SK-N-SH (cell line): ENCODE measurements at regions not wholly inside any gene's neighbourhood (a gene's known extent, or its start where the extent isn't known, plus 50 kb on each side); places are given as distances from the start of the nearest gene placed in this dataset.

ENCODE experiments used
- CTCF ChIA-PET: fragments of 300-600, 350-600 bp; formaldehyde crosslinking; extraction: SDS; loops from one replicate; lab custom pipeline; 2021; lab: Yijun Ruan, JAX
- POLR2A ChIA-PET: fragments of 350-600 bp; sonication (Branson Sonifier 250); formaldehyde crosslinking; extraction: SDS; loops from one replicate; lab custom pipeline; 2020; ENCODE audit warnings: antibody characterized with exemption, inconsistent platforms; lab: Yijun Ruan, JAX
- DNase-seq: peaks from one replicate; pipeline ENCODE4 v3.0.0; 2012
- H2AFZ ChIP-seq: fragments of 200-600 bp; sonication (generic); 2 replicates; pipeline ENCODE4 v1.8.1; 2016; ENCODE audit warnings: antibody characterized with exemption, mild to moderate bottlenecking, low read depth
- H3F3A ChIP-seq: fragments of 200-600 bp; sonication (generic); replicated peaks from 2 replicates; pipeline ENCODE3; 2016; ENCODE audit warnings: antibody characterized with exemption, mild to moderate bottlenecking; ENCODE audit not compliant: insufficient read depth
- H3K27ac ChIP-seq, 2 experiments: fragments of 200-500 bp in 1 of 2; fragments of 200-600 bp in 1 of 2; sonication (Bioruptor generic) in 1 of 2; sonication (generic), shearing (Covaris generic) in 1 of 2; 2 replicates each; pipeline versions ENCODE4 v1.5.1 to v1.6.1; 2014 to 2016; ENCODE audit warnings: low read depth in 2 of 2, inconsistent platforms in 1 of 2, low read length in 1 of 2, mild to moderate bottlenecking in 1 of 2, mixed read lengths in 1 of 2
- H3K27me3 ChIP-seq: fragments of 200-600 bp; sonication (generic), shearing (Covaris generic); 2 replicates; pipeline ENCODE4 v1.6.1; 2016; ENCODE audit warnings: mixed run types; ENCODE audit not compliant: insufficient read depth
- H3K36me3 ChIP-seq, 2 experiments: fragments of 200-500 bp in 1 of 2; fragments of 200-600 bp in 1 of 2; sonication (Bioruptor generic) in 1 of 2; sonication (generic) in 1 of 2; replicated peaks in 1 of 2; 2 replicates each; pipeline versions ENCODE3 to v1.5.1; 2014 to 2016; ENCODE audit warnings: low read length in 1 of 2, mild to moderate bottlenecking in 1 of 2; ENCODE audit not compliant: insufficient read depth in 2 of 2, control insufficient read depth in 1 of 2
- H3K4me1 ChIP-seq, 2 experiments: fragments of 200-500 bp in 1 of 2; fragments of 200-600 bp in 1 of 2; sonication (Bioruptor generic) in 1 of 2; sonication (generic), shearing (Covaris generic) in 1 of 2; 2 replicates each; pipeline versions ENCODE4 v1.5.1 to v1.6.1; 2014 to 2016; ENCODE audit warnings: low read depth in 1 of 2, low read length in 1 of 2, mixed run types in 1 of 2; ENCODE audit not compliant: insufficient read depth in 2 of 2, control insufficient read depth in 1 of 2
- H3K4me2 ChIP-seq: fragments of 200-600 bp; sonication (generic), shearing (Covaris generic); 2 replicates; pipeline ENCODE4 v1.6.1; 2017; ENCODE audit warnings: mixed run types
- H3K4me3 ChIP-seq, 2 experiments: fragments of 200-500 bp in 1 of 2; fragments of 200-600 bp in 1 of 2; sonication (Bioruptor generic) in 1 of 2; sonication (generic), shearing (Covaris generic) in 1 of 2; 2 replicates each; pipeline versions ENCODE4 v1.5.1 to v1.8.1; 2014 to 2016; ENCODE audit warnings: low read depth in 2 of 2, inconsistent platforms in 1 of 2, low read length in 1 of 2, mild to moderate bottlenecking in 1 of 2, mixed read lengths in 1 of 2, moderate library complexity in 1 of 2
- H3K79me2 ChIP-seq: fragments of 200-600 bp; sonication (generic); 2 replicates; pipeline ENCODE4 v1.8.1; 2017; ENCODE audit warnings: mild to moderate bottlenecking; ENCODE audit not compliant: insufficient read depth
- H3K9ac ChIP-seq: fragments of 200-600 bp; sonication (generic); 2 replicates; pipeline ENCODE4 v1.6.1; 2017; ENCODE audit warnings: mixed run types
- H3K9me2 ChIP-seq: fragments of 200-600 bp; sonication (generic); 2 replicates; pipeline ENCODE4 v1.6.1; 2017; ENCODE audit warnings: mixed run types
- H3K9me3 ChIP-seq: fragments of 200-600 bp; sonication (generic); 2 replicates; pipeline ENCODE4 v1.6.1; 2017; ENCODE audit warnings: mixed run types, mild to moderate bottlenecking, moderate library complexity
- H4K20me1 ChIP-seq: fragments of 200-600 bp; sonication (generic); 2 replicates; pipeline ENCODE4 v1.6.1; 2017; ENCODE audit warnings: mild to moderate bottlenecking, mixed run types; ENCODE audit not compliant: insufficient read depth
- CHD2 ChIP-seq: fragments of 150-350 bp; IDR thresholded peaks from 2 replicates; pipeline ENCODE4 v1.6.1; 2018; ENCODE audit warnings: low read length; ENCODE audit not compliant: partially characterized antibody
- CTCF ChIP-seq: fragments of 200-600 bp; sonication (generic); IDR thresholded peaks from 2 replicates; pipeline ENCODE4 v1.6.1; 2017; ENCODE audit warnings: antibody characterized with exemption, mild to moderate bottlenecking, moderate library complexity
- EP300 ChIP-seq, 2 experiments: IDR thresholded peaks; 2 replicates each; pipeline versions ENCODE4 v1.4.0 to v1.6.1; 2012; ENCODE audit warnings: borderline replicate concordance in 1 of 2, low read depth in 1 of 2, low read length in 1 of 2
- FOXM1 ChIP-seq: IDR thresholded peaks from 2 replicates; pipeline ENCODE4 v1.4.0; 2012; ENCODE audit warnings: low read depth, mild to moderate bottlenecking
- GATA2 ChIP-seq: sonication (generic); formaldehyde crosslinking; IDR thresholded peaks from 2 replicates; pipeline ENCODE4 v1.5.0; 2020; ENCODE audit warnings: mild to moderate bottlenecking, missing genetic modification reagents
- MEF2A ChIP-seq: IDR thresholded peaks from 2 replicates; pipeline ENCODE4 v1.4.0; 2012; ENCODE audit warnings: low read depth, borderline replicate concordance
- NFIC ChIP-seq: IDR thresholded peaks from 2 replicates; pipeline ENCODE4 v1.4.0; 2012; ENCODE audit warnings: borderline replicate concordance
- NRF1 ChIP-seq: IDR thresholded peaks from 2 replicates; pipeline ENCODE4 v1.6.1; 2012; ENCODE audit warnings: low read depth, mild to moderate bottlenecking, low read length
- POLR2AphosphoS5 ChIP-seq: IDR thresholded peaks from 2 replicates; pipeline ENCODE4 v1.6.1; 2012; ENCODE audit warnings: low read depth, low read length
- RAD21 ChIP-seq: IDR thresholded peaks from 2 replicates; pipeline ENCODE4 v1.6.1; 2012; ENCODE audit warnings: mild to moderate bottlenecking, low read length
- RFX5 ChIP-seq: IDR thresholded peaks from 2 replicates; pipeline ENCODE4 v1.6.1; 2012; ENCODE audit warnings: mild to moderate bottlenecking, improper control_type of control experiment, low read length
- TAF1 ChIP-seq: IDR thresholded peaks from 2 replicates; pipeline ENCODE4 v1.6.1; 2012; ENCODE audit warnings: low read depth, mild to moderate bottlenecking, low read length, moderate library complexity, borderline replicate concordance
- USF2 ChIP-seq: fragments of 150-350 bp; IDR thresholded peaks from 2 replicates; pipeline ENCODE4 v1.6.1; 2017; ENCODE audit warnings: antibody characterized with exemption, low read length, low read depth, borderline replicate concordance
- TF ChIP-seq, protein P1 (sequence below): IDR thresholded peaks from 2 replicates; pipeline ENCODE4 v1.6.1; 2012; ENCODE audit warnings: mild to moderate bottlenecking, low read depth, low read length, moderate library complexity
- TF ChIP-seq, protein P2 (sequence below): fragments of 150-350 bp; IDR thresholded peaks from 2 replicates; pipeline ENCODE4 v1.6.1; 2016; ENCODE audit warnings: mild to moderate bottlenecking, low read depth, low read length

GRCh38 chr9:29422438-29422837 lies 1849.2 kb upstream of the C9orf72 start (continued):
- TF ChIP-seq, protein P1, sequence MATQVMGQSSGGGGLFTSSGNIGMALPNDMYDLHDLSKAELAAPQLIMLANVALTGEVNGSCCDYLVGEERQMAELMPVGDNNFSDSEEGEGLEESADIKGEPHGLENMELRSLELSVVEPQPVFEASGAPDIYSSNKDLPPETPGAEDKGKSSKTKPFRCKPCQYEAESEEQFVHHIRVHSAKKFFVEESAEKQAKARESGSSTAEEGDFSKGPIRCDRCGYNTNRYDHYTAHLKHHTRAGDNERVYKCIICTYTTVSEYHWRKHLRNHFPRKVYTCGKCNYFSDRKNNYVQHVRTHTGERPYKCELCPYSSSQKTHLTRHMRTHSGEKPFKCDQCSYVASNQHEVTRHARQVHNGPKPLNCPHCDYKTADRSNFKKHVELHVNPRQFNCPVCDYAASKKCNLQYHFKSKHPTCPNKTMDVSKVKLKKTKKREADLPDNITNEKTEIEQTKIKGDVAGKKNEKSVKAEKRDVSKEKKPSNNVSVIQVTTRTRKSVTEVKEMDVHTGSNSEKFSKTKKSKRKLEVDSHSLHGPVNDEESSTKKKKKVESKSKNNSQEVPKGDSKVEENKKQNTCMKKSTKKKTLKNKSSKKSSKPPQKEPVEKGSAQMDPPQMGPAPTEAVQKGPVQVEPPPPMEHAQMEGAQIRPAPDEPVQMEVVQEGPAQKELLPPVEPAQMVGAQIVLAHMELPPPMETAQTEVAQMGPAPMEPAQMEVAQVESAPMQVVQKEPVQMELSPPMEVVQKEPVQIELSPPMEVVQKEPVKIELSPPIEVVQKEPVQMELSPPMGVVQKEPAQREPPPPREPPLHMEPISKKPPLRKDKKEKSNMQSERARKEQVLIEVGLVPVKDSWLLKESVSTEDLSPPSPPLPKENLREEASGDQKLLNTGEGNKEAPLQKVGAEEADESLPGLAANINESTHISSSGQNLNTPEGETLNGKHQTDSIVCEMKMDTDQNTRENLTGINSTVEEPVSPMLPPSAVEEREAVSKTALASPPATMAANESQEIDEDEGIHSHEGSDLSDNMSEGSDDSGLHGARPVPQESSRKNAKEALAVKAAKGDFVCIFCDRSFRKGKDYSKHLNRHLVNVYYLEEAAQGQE = no peak
- no peak for TF ChIP-seq NFIC
- TF ChIP-seq CHD2 = no peak
- no peak for TF ChIP-seq RFX5
- TF ChIP-seq MEF2A = no peak
- TF ChIP-seq POLR2AphosphoS5 = no peak
- TF ChIP-seq, protein P2, sequence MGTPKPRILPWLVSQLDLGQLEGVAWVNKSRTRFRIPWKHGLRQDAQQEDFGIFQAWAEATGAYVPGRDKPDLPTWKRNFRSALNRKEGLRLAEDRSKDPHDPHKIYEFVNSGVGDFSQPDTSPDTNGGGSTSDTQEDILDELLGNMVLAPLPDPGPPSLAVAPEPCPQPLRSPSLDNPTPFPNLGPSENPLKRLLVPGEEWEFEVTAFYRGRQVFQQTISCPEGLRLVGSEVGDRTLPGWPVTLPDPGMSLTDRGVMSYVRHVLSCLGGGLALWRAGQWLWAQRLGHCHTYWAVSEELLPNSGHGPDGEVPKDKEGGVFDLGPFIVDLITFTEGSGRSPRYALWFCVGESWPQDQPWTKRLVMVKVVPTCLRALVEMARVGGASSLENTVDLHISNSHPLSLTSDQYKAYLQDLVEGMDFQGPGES = no peak

- Histone ChIP-seq H3F3A (no peaks in the 10 kb centered on the region), H3K9me2 (no peaks in the 10 kb centered on the region), H3K79me2 (no peaks in the 10 kb centered on the region), H4K20me1 (no peaks in the 10 kb centered on the region), H3K27ac (no peak overlapping the region), H3K4me1 (no peaks in the 10 kb centered on the region), H3K4me2 (no peak overlapping the region), H3K4me3 (no peak overlapping the region), H2AFZ (no peak overlapping the region), H3K9me3 (no peaks in the 10 kb centered on the region), H3K27me3 (no peaks in the 10 kb centered on the region), H3K9ac (no peak overlapping the region), H3K36me3 (no peaks in the 10 kb centered on the region)
- DNase-seq = no peak
- POLR2A ChIA-PET = no interaction called here
- CTCF ChIA-PET = no interaction called here
- TF ChIP-seq EP300 (IDR thresholded peaks at IDR 0.05; ENCODE audit: borderline replicate concordance in 1 of 2, low read depth in 1 of 2, low read length in 1 of 2) (no peak), TAF1 (no peak), FOXM1 (no peak), CTCF (no peak), RAD21 (no peak), NRF1 (no peak), USF2 (no peak), MEF2A (no peak), GATA2 (CRISPR knock-in tag) (no peak)
Measured at GRCh38 chr9:29432191-29432590, 1858.9 kb upstream of the C9orf72 start.
